HG02938 (cell line): ENCODE measurements at regions not wholly inside any gene's neighbourhood (a gene's known extent, or its start where the extent isn't known, plus 50 kb on each side); places are given as distances from the start of the nearest gene placed in this dataset.

Experiments used
- ATAC-seq: cut with Tn5 transposase; IDR thresholded peaks from one replicate; pipeline ENCODE4 v1.9.1; 2021; ENCODE audit warnings: mild to moderate bottlenecking, moderate library complexity; ENCODE audit not compliant: unreplicated experiment

- ATAC-seq: peak; percentile 64
These were observed 842.8 kb upstream of the NDST4 start for GRCh38 chr4:115956054-115956796.

GRCh38 chr4:115950806-115951205, 837.4 kb upstream of the NDST4 start:
- ATAC-seq: no peak

GRCh38 chr4:115949974-115950743, 836.7 kb upstream of the NDST4 start:
- ATAC-seq: peak; percentile 92

- ATAC-seq: no peak
These were observed 831.6 kb upstream of the NDST4 start for GRCh38 chr4:115945026-115945425.

- no peak for ATAC-seq
These were observed 830.9 kb upstream of the NDST4 start for GRCh38 chr4:115944146-115944905.

GRCh38 chr4:115938764-115939443, 825.5 kb upstream of the NDST4 start:
- ATAC-seq: no peak

GRCh38 chr4:115929373-115929772, 816.0 kb upstream of the NDST4 start:
- ATAC-seq: no peak

GRCh38 chr4:115927382-115927781, 814.0 kb upstream of the NDST4 start:
- ATAC-seq: no peak

GRCh38 chr4:115923152-115923551, 809.7 kb upstream of the NDST4 start:
- no peak for ATAC-seq

GRCh38 chr4:115920637-115921036, 807.2 kb upstream of the NDST4 start:
- ATAC-seq: no peak

- no peak for ATAC-seq
These were observed 804.7 kb upstream of the NDST4 start for GRCh38 chr4:115918149-115918548.

GRCh38 chr4:115906428-115906827, 793.0 kb upstream of the NDST4 start:
- no peak for ATAC-seq

- no peak for ATAC-seq
These were observed 770.4 kb upstream of the NDST4 start for GRCh38 chr4:115883847-115884246.

- ATAC-seq: no peak
These were observed 769.8 kb upstream of the NDST4 start for GRCh38 chr4:115883231-115883630.

GRCh38 chr4:115873048-115873447, 759.6 kb upstream of the NDST4 start:
- ATAC-seq: no peak

- ATAC-seq: no peak
These were observed 758.2 kb upstream of the NDST4 start for GRCh38 chr4:115871596-115871995.

GRCh38 chr4:115866364-115866896, 753.0 kb upstream of the NDST4 start:
- no peak for ATAC-seq

GRCh38 chr4:115865736-115866135, 752.3 kb upstream of the NDST4 start:
- no peak for ATAC-seq

- ATAC-seq: no peak
These were observed 739.3 kb upstream of the NDST4 start for GRCh38 chr4:115852767-115853091.

- ATAC-seq: peak; percentile 91
These were observed 738.7 kb upstream of the NDST4 start for GRCh38 chr4:115851918-115852766.
